Loucy (cell line): ENCODE measurements at regions not wholly inside any gene's neighbourhood (a gene's known extent, or its start where the extent isn't known, plus 50 kb on each side); places are given as distances from the start of the nearest gene placed in this dataset.
"Not testable (repeated sequence)": the region's sequence is repeated elsewhere in the genome, so short reads cannot be mapped to it uniquely, and the experiment has no call there.

Experiments used
- H2AFZ ChIP-seq: fragments of 200-600 bp; sonication (generic); 2 replicates; pipeline ENCODE4 v1.6.0; 2016; ENCODE audit warnings: antibody characterized with exemption, mild to moderate bottlenecking, low read length, moderate library complexity
- H3F3A ChIP-seq: fragments of 200-600 bp; 2 replicates; pipeline ENCODE4 v1.6.0; 2016; ENCODE audit warnings: antibody characterized with exemption, low read depth, mild to moderate bottlenecking
- H3K27me3 ChIP-seq: fragments of 200-600 bp; sonication (generic); 2 replicates; pipeline ENCODE4 v1.6.1; 2014; ENCODE audit warnings: low read length, mild to moderate bottlenecking; ENCODE audit not compliant: insufficient read depth, poor library complexity, severe bottlenecking
- H3K36me3 ChIP-seq: fragments of 200-600 bp; sonication (generic); 2 replicates; pipeline ENCODE4 v1.6.1; 2016; ENCODE audit warnings: low read length; ENCODE audit not compliant: insufficient read depth
- H3K4me1 ChIP-seq: fragments of 200-600 bp; sonication (generic); 2 replicates; pipeline ENCODE4 v1.5.1; 2014; ENCODE audit warnings: low read length, mild to moderate bottlenecking; ENCODE audit not compliant: insufficient read depth, poor library complexity, severe bottlenecking
- H3K4me2 ChIP-seq: fragments of 200-600 bp; sonication (generic); 2 replicates; pipeline ENCODE4 v1.6.0; 2014; ENCODE audit warnings: antibody characterized with exemption, low read length, low read depth, mild to moderate bottlenecking; ENCODE audit not compliant: poor library complexity, severe bottlenecking
- H3K4me3 ChIP-seq: fragments of 200-600 bp; sonication (generic); 2 replicates; pipeline ENCODE4 v1.5.1; 2014; ENCODE audit warnings: low read length, mild to moderate bottlenecking, mixed read lengths; ENCODE audit not compliant: poor library complexity, severe bottlenecking
- H3K79me2 ChIP-seq: fragments of 200-600 bp; sonication (generic); 2 replicates; pipeline ENCODE4 v1.6.1; 2014; ENCODE audit warnings: low read length; ENCODE audit not compliant: insufficient read depth
- H3K9ac ChIP-seq: fragments of 200-600 bp; sonication (generic); 2 replicates; pipeline ENCODE4 v1.6.0; 2014; ENCODE audit warnings: mild to moderate bottlenecking, low read depth, low read length, moderate library complexity; ENCODE audit not compliant: poor library complexity, severe bottlenecking
- H3K9me2 ChIP-seq: fragments of 200-600 bp; sonication (generic); replicated peaks from 2 replicates; pipeline ENCODE4 v1.6.1; 2016; ENCODE audit warnings: low read depth, low read length, mixed read lengths
- H3K9me3 ChIP-seq: fragments of 200-600 bp; sonication (generic); 2 replicates; pipeline ENCODE4 v1.6.1; 2014; ENCODE audit warnings: mild to moderate bottlenecking, antibody characterized with exemption, low read length, low read depth; ENCODE audit not compliant: insufficient read depth
- H4K20me1 ChIP-seq: fragments of 200-600 bp; sonication (generic); 2 replicates; pipeline ENCODE4 v1.6.0; 2014; ENCODE audit warnings: antibody characterized with exemption, low read length, mild to moderate bottlenecking; ENCODE audit not compliant: insufficient read depth, poor library complexity, severe bottlenecking
- CTCF ChIP-seq: fragments of 200-600 bp; sonication (generic); conservative IDR thresholded peaks from 2 replicates; pipeline ENCODE4 v1.5.1; 2014; ENCODE audit warnings: mild to moderate bottlenecking, antibody characterized with exemption, low read length
- EZH2phosphoT487 ChIP-seq: fragments of 200-600 bp; IDR thresholded peaks from 2 replicates; pipeline ENCODE4 v1.6.1; 2018; ENCODE audit warnings: antibody characterized with exemption, mild to moderate bottlenecking, moderate library complexity, borderline replicate concordance

DNA sequence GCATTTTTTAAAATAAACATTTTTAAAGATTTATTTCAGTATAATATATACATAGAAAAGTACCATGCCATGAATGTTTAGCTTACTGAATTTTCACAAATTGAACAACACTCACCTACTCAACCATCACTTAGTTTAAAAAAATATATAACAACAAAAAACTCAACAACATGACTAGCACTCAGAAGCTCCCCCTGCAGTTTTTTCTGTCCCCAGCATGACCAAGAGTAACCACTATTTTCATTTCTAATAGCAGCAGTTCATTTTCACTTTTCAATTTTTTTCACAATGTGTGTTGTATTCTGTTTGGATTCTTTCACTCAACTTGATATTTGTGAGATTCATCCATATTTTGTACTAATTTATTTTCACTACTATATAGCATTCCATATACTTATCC lies 162.3 kb upstream of the POGK start:
- Histone ChIP-seq H4K20me1 (no peaks in the 10 kb centered on the region), H3K27me3 (no peaks in the 10 kb centered on the region), H3K79me2 (no peaks in the 10 kb centered on the region), H3K4me2 (no peak overlapping the region), H3K9me2 (no peaks in the 10 kb centered on the region), H3K4me1 (no peaks in the 10 kb centered on the region), H2AFZ (no peak overlapping the region), H3F3A (no peaks in the 10 kb centered on the region), H3K4me3 (no peak overlapping the region), H3K9ac (no peak overlapping the region), H3K36me3 (no peaks in the 10 kb centered on the region), H3K9me3 (no peaks in the 10 kb centered on the region)
- peak; percentile 25; the same call in 1 of the 2 replicates for TF ChIP-seq CTCF
- no peak for TF ChIP-seq EZH2phosphoT487

DNA sequence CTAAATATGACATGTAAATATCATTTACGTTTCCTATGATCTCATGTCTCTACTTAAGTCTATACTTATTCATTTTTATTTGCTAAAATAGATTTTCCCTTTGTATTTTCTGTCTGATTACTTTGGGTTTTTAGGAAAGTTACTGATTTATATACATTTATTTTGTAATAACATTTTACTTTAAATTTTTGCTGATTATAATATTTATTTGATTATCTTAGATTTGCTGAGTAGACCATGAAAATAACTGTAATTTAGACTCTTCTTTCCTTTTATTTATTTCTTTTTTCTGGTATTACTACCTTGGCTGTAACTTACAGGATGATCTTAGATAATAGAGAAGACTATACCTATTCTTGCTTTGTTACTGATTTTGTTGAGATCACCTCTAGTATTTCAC lies 159.9 kb upstream of the POGK start:
- no peak for TF ChIP-seq EZH2phosphoT487
- no peak for TF ChIP-seq CTCF
- no peak overlapping the region for H2AFZ ChIP-seq
- H3K9ac ChIP-seq = no peak overlapping the region
- no peaks in the 10 kb centered on the region for H3K36me3 ChIP-seq
- H4K20me1 ChIP-seq = no peaks in the 10 kb centered on the region
- H3K4me3 ChIP-seq = no peak overlapping the region
- H3K9me3 ChIP-seq = no peaks in the 10 kb centered on the region
- no peaks in the 10 kb centered on the region for H3K4me1 ChIP-seq
- H3K9me2 ChIP-seq = no peaks in the 10 kb centered on the region
- no peaks in the 10 kb centered on the region for H3F3A ChIP-seq
- no peaks in the 10 kb centered on the region for H3K27me3 ChIP-seq
- H3K4me2 ChIP-seq = no peak overlapping the region
- no peaks in the 10 kb centered on the region for H3K79me2 ChIP-seq

- Histone ChIP-seq H3F3A (no peaks in the 10 kb centered on the region), H4K20me1 (no peaks in the 10 kb centered on the region), H3K79me2 (no peaks in the 10 kb centered on the region), H3K4me1 (no peaks in the 10 kb centered on the region), H3K9ac (no peak overlapping the region), H3K27me3 (no peaks in the 10 kb centered on the region), H3K9me3 (no peaks in the 10 kb centered on the region), H2AFZ (no peak overlapping the region), H3K4me2 (no peak overlapping the region), H3K4me3 (no peak overlapping the region), H3K36me3 (no peaks in the 10 kb centered on the region), H3K9me2 (no peaks in the 10 kb centered on the region)
- TF ChIP-seq CTCF = no peak
- TF ChIP-seq EZH2phosphoT487 = no peak
Measured at GRCh38 chr1:166682588-166682987, 156.7 kb upstream of the POGK start.

GRCh38 chr1:166684669-166685068 lies 154.6 kb upstream of the POGK start:
- not testable (repeated sequence) for H3K79me2 ChIP-seq, H3K9me3 ChIP-seq, H3K27me3 ChIP-seq, H3K4me3 ChIP-seq, H3K4me1 ChIP-seq, H2AFZ ChIP-seq, H3K36me3 ChIP-seq, H3F3A ChIP-seq, H3K4me2 ChIP-seq, H3K9me2 ChIP-seq, H4K20me1 ChIP-seq, H3K9ac ChIP-seq
